Chondrocyte (in vitro differentiated cells): ENCODE measurements at regions not wholly inside any gene's neighbourhood (a gene's known extent, or its start where the extent isn't known, plus 50 kb on each side); places are given as distances from the start of the nearest gene placed in this dataset.

Experiments used
- DNase-seq: peaks from one replicate; pipeline ENCODE4 v3.0.0; 2021; ENCODE audit warnings: mixed read lengths, low spot score
- H3K27ac Mint-ChIP-seq: one replicate; pipeline ENCODE4 v1.8.0; 2021; ENCODE audit warnings: mild to moderate bottlenecking, moderate library complexity, mixed read lengths; ENCODE audit not compliant: unreplicated experiment
- H3K27me3 Mint-ChIP-seq: 2 replicates; pipeline ENCODE4 v1.8.0; 2021; ENCODE audit warnings: low read depth, mixed read lengths
- H3K36me3 Mint-ChIP-seq: 2 replicates; pipeline ENCODE4 v1.8.0; 2021; ENCODE audit warnings: low read depth, mixed read lengths
- H3K4me1 Mint-ChIP-seq: 2 replicates; pipeline ENCODE4 v1.8.0; 2021; ENCODE audit warnings: low read depth, mild to moderate bottlenecking, mixed read lengths
- H3K4me3 Mint-ChIP-seq: one replicate; pipeline ENCODE4 v1.8.0; 2021; ENCODE audit warnings: mild to moderate bottlenecking, moderate library complexity, mixed read lengths; ENCODE audit not compliant: unreplicated experiment
- H3K9me3 Mint-ChIP-seq: 2 replicates; pipeline ENCODE4 v1.8.0; 2021; ENCODE audit warnings: low read depth, mixed read lengths
- TF ChIP-seq, protein P1 (sequence below): fragments of 200-600 bp; sonication (generic); IDR thresholded peaks from 2 replicates; pipeline ENCODE4 v1.5.0; 2021; ENCODE audit warnings: antibody characterized with exemption, mild to moderate bottlenecking, moderate library complexity

DNA sequence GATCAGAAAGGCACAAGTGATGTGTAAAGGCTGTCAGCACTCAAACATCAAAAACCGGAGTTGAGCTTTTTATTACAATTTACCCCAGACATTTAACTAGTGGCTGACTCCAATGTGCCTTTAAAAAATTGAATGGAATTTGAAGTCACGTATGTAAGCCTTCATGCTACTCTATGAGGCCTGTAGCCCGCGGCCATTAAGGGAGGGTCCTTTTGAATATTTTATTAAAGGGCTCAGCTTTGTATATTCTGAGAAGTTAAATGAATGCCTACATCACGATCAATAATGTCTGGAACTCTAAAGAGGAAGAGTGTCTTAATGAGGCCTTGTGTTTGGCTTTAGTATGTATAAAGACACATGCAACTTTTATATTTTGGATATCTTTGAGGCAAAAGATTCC, 916.6 kb upstream of the CELF2 start:
- TF ChIP-seq, protein P1, sequence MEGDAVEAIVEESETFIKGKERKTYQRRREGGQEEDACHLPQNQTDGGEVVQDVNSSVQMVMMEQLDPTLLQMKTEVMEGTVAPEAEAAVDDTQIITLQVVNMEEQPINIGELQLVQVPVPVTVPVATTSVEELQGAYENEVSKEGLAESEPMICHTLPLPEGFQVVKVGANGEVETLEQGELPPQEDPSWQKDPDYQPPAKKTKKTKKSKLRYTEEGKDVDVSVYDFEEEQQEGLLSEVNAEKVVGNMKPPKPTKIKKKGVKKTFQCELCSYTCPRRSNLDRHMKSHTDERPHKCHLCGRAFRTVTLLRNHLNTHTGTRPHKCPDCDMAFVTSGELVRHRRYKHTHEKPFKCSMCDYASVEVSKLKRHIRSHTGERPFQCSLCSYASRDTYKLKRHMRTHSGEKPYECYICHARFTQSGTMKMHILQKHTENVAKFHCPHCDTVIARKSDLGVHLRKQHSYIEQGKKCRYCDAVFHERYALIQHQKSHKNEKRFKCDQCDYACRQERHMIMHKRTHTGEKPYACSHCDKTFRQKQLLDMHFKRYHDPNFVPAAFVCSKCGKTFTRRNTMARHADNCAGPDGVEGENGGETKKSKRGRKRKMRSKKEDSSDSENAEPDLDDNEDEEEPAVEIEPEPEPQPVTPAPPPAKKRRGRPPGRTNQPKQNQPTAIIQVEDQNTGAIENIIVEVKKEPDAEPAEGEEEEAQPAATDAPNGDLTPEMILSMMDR: no peak
- no peak for DNase-seq
- Mint-ChIP-seq H3K9me3 (peaks cover 17% of the 10 kb centered on the region), H3K27me3 (no peaks in the 10 kb centered on the region), H3K4me3 (no peak overlapping the region), H3K36me3 (no peaks in the 10 kb centered on the region), H3K27ac (no peak overlapping the region), H3K4me1 (peaks cover 4% of the 10 kb centered on the region)

DNA sequence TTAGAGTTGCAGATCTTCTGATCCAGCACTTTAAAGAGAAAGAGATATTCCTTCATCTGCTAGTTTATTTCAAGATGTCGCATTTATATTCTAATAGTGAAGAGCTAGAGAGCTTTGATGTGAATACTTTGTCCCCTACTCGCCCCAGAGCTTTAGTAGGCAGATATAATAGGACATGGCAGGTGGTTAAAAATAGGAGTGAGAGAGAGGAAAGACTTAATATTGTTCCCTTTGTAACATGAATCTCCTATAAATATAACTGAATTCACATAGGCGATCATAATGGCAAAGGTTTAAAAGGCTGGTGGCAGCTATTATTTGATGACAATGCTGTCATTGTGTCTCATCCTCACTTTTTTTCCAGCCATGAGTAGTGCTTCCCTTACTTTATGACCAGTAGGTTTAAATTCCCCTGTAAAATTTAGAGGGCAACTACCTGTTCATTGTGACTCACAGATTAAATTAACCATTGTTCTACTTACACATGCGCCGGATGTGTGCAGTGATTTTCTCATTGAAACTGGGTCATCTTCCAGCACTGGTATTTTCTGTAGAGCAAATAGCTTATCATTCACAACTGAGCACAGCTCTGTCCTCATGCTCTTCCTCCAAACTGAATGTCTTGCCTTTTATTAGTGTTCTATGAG, 906.7 kb upstream of the CELF2 start:
- DNase-seq: no peak
- Mint-ChIP-seq H3K36me3 (no peaks in the 10 kb centered on the region), H3K4me1 (no peaks in the 10 kb centered on the region), H3K27ac (no peak overlapping the region), H3K9me3 (peaks cover 11% of the 10 kb centered on the region), H3K4me3 (no peak overlapping the region), H3K27me3 (no peaks in the 10 kb centered on the region)
- TF ChIP-seq, protein P1: no peak

DNA sequence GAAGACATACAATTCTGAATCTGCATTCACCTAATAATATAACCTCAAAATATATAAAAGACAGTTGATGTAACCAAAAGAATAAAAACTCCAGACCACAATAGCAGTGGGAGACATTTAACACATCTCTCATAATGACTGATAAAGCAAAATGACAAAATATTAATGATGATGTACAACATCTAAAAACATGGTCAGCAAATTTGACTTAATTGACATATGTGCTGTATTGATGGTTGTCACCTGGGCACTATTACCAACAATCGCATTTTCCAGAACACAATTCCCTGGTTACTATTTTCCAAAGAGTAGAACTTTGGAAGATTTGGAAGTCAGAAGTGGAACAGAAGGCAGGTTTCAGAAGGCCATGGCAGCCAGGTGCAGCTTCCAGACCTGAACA, 899.5 kb upstream of the CELF2 start:
- H3K27me3 Mint-ChIP-seq: peaks cover 2% of the 10 kb centered on the region
- TF ChIP-seq, protein P1: no peak

DNA sequence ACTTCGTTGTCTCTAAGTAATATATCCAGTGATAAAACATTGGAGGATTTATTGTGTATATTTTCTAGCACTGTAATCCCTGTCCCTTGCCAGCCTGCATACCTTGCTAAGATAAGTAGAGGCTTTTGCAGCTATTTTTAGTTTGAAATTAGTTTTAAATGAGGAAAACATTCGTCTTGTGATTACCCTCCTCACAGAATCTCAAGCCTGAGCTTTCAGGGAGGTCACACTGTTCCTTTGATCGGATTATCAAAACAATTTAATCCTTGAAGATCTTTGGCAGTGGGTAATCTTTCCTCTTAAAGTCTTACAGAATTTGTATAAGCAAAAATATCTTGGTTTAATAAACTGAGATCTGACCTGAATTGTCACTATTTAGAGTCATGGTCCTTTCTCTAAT, 897.0 kb upstream of the CELF2 start:
- Mint-ChIP-seq H3K27ac (no peak overlapping the region), H3K4me3 (no peak overlapping the region), H3K36me3 (peaks cover 1% of the 10 kb centered on the region), H3K4me1 (no peaks in the 10 kb centered on the region), H3K9me3 (peaks cover 13% of the 10 kb centered on the region), H3K27me3 (peaks cover 2% of the 10 kb centered on the region)
- TF ChIP-seq, protein P1: no peak
- no peak for DNase-seq

More for the DNA sequence above, 899.5 kb upstream of the CELF2 start:
- Mint-ChIP-seq H3K36me3 (peaks cover 1% of the 10 kb centered on the region), H3K4me1 (no peaks in the 10 kb centered on the region), H3K27ac (no peak overlapping the region), H3K9me3 (peaks cover 16% of the 10 kb centered on the region), H3K4me3 (no peak overlapping the region)
- no peak for DNase-seq

DNA sequence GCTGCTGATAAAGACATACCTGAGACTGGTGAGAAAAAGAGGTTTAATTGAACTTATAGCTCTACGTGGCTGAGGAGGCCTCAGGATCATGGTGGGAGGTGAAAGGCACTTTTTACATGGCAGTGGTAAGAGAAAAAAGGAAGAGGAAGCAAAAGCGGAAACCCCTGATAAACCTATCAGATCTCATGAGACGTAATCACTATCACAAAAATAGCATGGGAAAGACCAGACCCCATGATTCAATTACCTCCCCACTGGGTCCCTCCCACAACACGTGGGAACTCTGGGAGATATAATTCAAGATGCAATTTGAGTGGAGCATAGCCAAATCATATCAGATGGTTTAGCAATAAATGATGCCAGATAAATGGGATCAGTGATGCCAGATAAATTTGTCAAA, 892.0 kb upstream of the CELF2 start:
- no peaks in the 10 kb centered on the region for H3K4me1 Mint-ChIP-seq
- no peaks in the 10 kb centered on the region for H3K27me3 Mint-ChIP-seq
- H3K36me3 Mint-ChIP-seq: no peaks in the 10 kb centered on the region
- TF ChIP-seq, protein P1: no peak
- H3K4me3 Mint-ChIP-seq: no peak overlapping the region
- DNase-seq: no peak
- H3K9me3 Mint-ChIP-seq: peaks cover 9% of the 10 kb centered on the region
- no peak overlapping the region for H3K27ac Mint-ChIP-seq
